GM12878 (cell line): ENCODE measurements at regions not wholly inside any gene's neighbourhood (a gene's known extent, or its start where the extent isn't known, plus 50 kb on each side); places are given as distances from the start of the nearest gene placed in this dataset.

Source experiments
- ATAC-seq: fragments of 200-7000 bp; cut with Tn5 transposase; 3 replicates; pipeline ENCODE4 v1.9.1; 2020; ENCODE audit warnings: mild to moderate bottlenecking, moderate library complexity
- BruUV-seq: library from RNA; stranded (reverse); fragments of 400-500 nt; replicated peaks from 2 replicates; lab custom pipeline; 2021; lab: Mats Ljungman, UMichigan
- CTCF ChIA-PET: fragments of 300-600 bp; sonication (Branson Sonifier 250); formaldehyde crosslinking; extraction: SDS; loops from one replicate; lab custom pipeline; 2021; ENCODE audit warnings: inconsistent platforms; lab: Yijun Ruan, JAX
- POLR2A ChIA-PET: fragments of 350-600 bp; formaldehyde crosslinking; extraction: SDS; loops from one replicate; lab custom pipeline; 2021; ENCODE audit warnings: inconsistent platforms; lab: Charles Lee
- RAD21 ChIA-PET: fragments of 300-600 bp; sonication (Branson Sonifier 250); formaldehyde crosslinking; loops from one replicate; lab custom pipeline; 2023; ENCODE audit warnings: antibody characterized with exemption; ENCODE audit not compliant: unreplicated experiment; lab: Charles Lee
- SMC1A ChIA-PET: fragments of 300-600 bp; sonication (Branson Sonifier 250); formaldehyde crosslinking; loops from one replicate; lab custom pipeline; 2023; ENCODE audit not compliant: unreplicated experiment, uncharacterized antibody; lab: Charles Lee
- DNase-seq: peaks from one replicate; pipeline ENCODE4 v3.0.0-alpha.2; 2011; ENCODE audit warnings: low read depth, low spot score
- FAIRE-seq: peaks from 3 replicates; lab custom pipeline; 2011; peaks lifted over from hg19 to GRCh38; lab: Jason Lieb, UNC
- H2AFZ ChIP-seq: 2 replicates; pipeline ENCODE4 v1.6.0; 2011; ENCODE audit warnings: low read depth, low read length, control low read depth; ENCODE audit not compliant: control insufficient read depth
- H3K27ac ChIP-seq: 2 replicates; pipeline ENCODE4 v1.5.1; 2011; ENCODE audit warnings: control low read depth; ENCODE audit not compliant: control insufficient read depth, insufficient read depth
- H3K27me3 ChIP-seq, 2 experiments: replicated peaks in 1 of 2; 2 replicates each; pipeline versions ENCODE4 v1.6.0 to v1.6.1; 2011; ENCODE audit warnings: low read length in 1 of 2; ENCODE audit not compliant: control insufficient read depth in 2 of 2, insufficient read depth in 2 of 2
- H3K36me3 ChIP-seq, 2 experiments: 2 replicates each; pipeline ENCODE4 v1.5.1; 2011; ENCODE audit warnings: low read length in 1 of 2; ENCODE audit not compliant: control insufficient read depth in 2 of 2, insufficient read depth in 2 of 2
- H3K4me1 ChIP-seq: 2 replicates; pipeline ENCODE4 v1.6.1; 2011; ENCODE audit warnings: mild to moderate bottlenecking, low read length, moderate library complexity, mixed read lengths; ENCODE audit not compliant: control insufficient read depth, insufficient read depth
- H3K4me2 ChIP-seq: 2 replicates; pipeline ENCODE4 v1.6.0; 2011; ENCODE audit warnings: control low read depth; ENCODE audit not compliant: control insufficient read depth, insufficient read depth
- H3K4me3 ChIP-seq: fragments of 200-600 bp; sonication (generic); 2 replicates; pipeline ENCODE4 v1.5.1; 2016
- H3K79me2 ChIP-seq: 2 replicates; pipeline ENCODE4 v1.6.0; 2011; ENCODE audit warnings: low read length; ENCODE audit not compliant: control insufficient read depth, insufficient read depth
- H3K9ac ChIP-seq: 2 replicates; pipeline ENCODE4 v1.8.0; 2011; ENCODE audit warnings: low read length, control low read depth, mixed read lengths; ENCODE audit not compliant: control insufficient read depth, insufficient read depth
- H3K9me3 ChIP-seq: replicated peaks from 3 replicates; pipeline ENCODE4 v1.5.1; 2011; ENCODE audit warnings: mild to moderate bottlenecking, low read length; ENCODE audit not compliant: control insufficient read depth, insufficient read depth
- H4K20me1 ChIP-seq: 2 replicates; pipeline ENCODE4 v1.6.0; 2011; ENCODE audit not compliant: control insufficient read depth, insufficient read depth
- BACH1 ChIP-seq: fragments of 450-650 bp; IDR thresholded peaks from 2 replicates; pipeline ENCODE4 v1.6.1; 2017; ENCODE audit warnings: mild to moderate bottlenecking, borderline replicate concordance
- BRCA1 ChIP-seq: IDR thresholded peaks from 2 replicates; pipeline ENCODE4 v1.6.1; 2011; ENCODE audit warnings: low read depth, low read length, improper control_type of control experiment
- CBFB ChIP-seq: IDR thresholded peaks from 2 replicates; pipeline ENCODE4 v1.6.1; 2016; ENCODE audit warnings: antibody characterized with exemption, low read depth
- CEBPB ChIP-seq, 2 experiments: fragments of 150-350 bp in 1 of 2; IDR thresholded peaks; 2 replicates each; pipeline ENCODE4 v1.6.1; 2012 to 2014; ENCODE audit warnings: low read depth in 2 of 2, low read length in 2 of 2, borderline replicate concordance in 1 of 2, inconsistent platforms in 1 of 2
- EED ChIP-seq: sonication (generic); IDR thresholded peaks from 2 replicates; pipeline ENCODE4 v1.6.1; 2016; ENCODE audit warnings: antibody characterized with exemption, low read depth
- LARP7 ChIP-seq: fragments of 450-650 bp; IDR thresholded peaks from 2 replicates; pipeline ENCODE4 v1.6.1; 2017; ENCODE audit warnings: mild to moderate bottlenecking
- MTA2 ChIP-seq: fragments of 450-650 bp; IDR thresholded peaks from 2 replicates; pipeline ENCODE4 v1.6.1; 2016; ENCODE audit warnings: low read depth, mild to moderate bottlenecking, moderate library complexity
- RB1 ChIP-seq: fragments of 450-650 bp; formaldehyde crosslinking; IDR thresholded peaks from 2 replicates; pipeline ENCODE4 v1.6.1; 2017; ENCODE audit warnings: mild to moderate bottlenecking, borderline replicate concordance
- SP1 ChIP-seq: IDR thresholded peaks from one replicate; pipeline ENCODE4 v1.6.1; 2011; ENCODE audit warnings: low read depth, low read length
- ZBED1 ChIP-seq: IDR thresholded peaks from 2 replicates; pipeline ENCODE4 v1.6.1; 2016; ENCODE audit warnings: borderline replicate concordance
- whole genome bisulfite sequencing: methylation state at CpG from one replicate; pipeline ENCODE4 v1.1.6; 2016; ENCODE audit warnings: low lambda C conversion rate; ENCODE audit not compliant: insufficient replicate concordance, insufficient coverage; ENCODE audit errors: missing lambda C conversion rate; 5-methylcytosine and 5-hydroxymethylcytosine counted together
- in situ Hi-C: fragments of 300-500 bp; cut with MboI; formaldehyde crosslinking; loops from 9 replicates; pipeline ENCODE4 v1.14.3; 2018; ENCODE audit warnings: mixed read lengths
- intact Hi-C: fragments of 100-400 bp; cut with micrococcal nuclease; formaldehyde crosslinking; loops from one replicate; pipeline ENCODE4 v1.14.2; 2022; ENCODE audit not compliant: unreplicated experiment
- TF ChIP-seq, protein P1 (sequence below): fragments of 450-650 bp; IDR thresholded peaks from 2 replicates; pipeline ENCODE4 v1.6.1; 2017; ENCODE audit warnings: antibody characterized with exemption, mild to moderate bottlenecking, moderate library complexity
- TF ChIP-seq, protein P2 (sequence below): IDR thresholded peaks from 2 replicates; pipeline ENCODE4 v1.6.1; 2012; ENCODE audit warnings: low read length, inconsistent platforms

DNA sequence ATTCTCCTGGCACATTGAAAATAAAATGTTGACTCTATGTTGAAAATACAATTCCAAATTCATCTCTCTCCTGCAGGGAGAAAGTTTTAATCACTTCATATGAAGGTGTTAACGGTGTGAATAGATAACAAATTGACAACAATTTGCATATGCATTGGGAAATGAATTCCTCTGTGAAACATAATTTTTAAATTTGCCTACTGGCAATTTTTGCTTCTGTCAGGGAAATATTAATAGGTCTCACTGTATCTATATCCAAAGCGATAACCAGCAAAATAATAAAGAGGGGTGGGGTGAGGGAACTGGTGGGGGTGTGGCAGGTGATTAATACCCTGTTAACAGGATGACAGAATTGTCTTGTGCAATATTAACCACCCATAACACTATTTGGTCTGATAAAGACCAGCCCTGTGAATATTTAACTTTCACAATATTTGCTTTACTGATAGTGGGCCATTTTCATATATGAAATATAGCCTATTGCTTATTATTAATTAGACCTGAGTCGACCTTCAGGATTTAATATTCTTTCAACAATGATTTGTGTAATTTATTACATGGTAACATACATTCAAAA, 239.0 kb upstream of the SSTR1 start:
- BruUV-seq, result no TSS peak
- ATAC-seq, result no peak
- no peak for FAIRE-seq

DNA sequence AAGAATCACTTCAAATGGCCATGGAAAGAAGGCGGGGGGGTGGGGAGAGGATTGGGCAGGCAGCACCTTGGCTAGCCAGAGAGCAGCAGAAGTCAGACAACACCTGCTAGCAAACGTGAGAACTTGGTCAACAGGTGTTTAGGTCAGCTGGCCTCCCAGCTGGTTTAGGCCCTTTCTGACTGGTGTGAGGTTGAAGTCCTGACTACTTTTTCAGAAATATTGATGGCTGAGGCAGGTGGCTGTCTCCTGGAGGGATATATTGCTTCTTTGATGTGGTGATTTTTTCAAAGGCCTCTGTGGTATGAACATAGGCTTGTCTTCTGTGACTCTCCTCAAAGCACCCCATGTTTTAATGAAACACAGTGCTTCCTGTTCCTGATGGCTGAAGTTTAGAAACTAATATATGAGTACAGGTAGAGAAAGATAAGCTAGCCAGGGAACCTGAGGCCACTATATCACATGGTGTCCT, 238.2 kb upstream of the SSTR1 start:
- H3K4me3 ChIP-seq, result no peak overlapping the region
- no peak for ATAC-seq
- no peaks in the 10 kb centered on the region for H3K36me3 ChIP-seq
- DNase-seq, result no peak
- BruUV-seq, result no TSS peak
- no peaks in the 10 kb centered on the region for H3K4me1 ChIP-seq
- H3K4me2 ChIP-seq, result no peak overlapping the region
- no peaks in the 10 kb centered on the region for H3K79me2 ChIP-seq
- intact Hi-C loops, result no loop called here
- no peaks in the 10 kb centered on the region for H3K27me3 ChIP-seq
- no peak for TF ChIP-seq RB1
- no peak for TF ChIP-seq CEBPB (IDR thresholded peaks at IDR 0.05; ENCODE audit: borderline replicate concordance in 1 of 2, low read depth in 2 of 2, low read length in 2 of 2)
- no peak for TF ChIP-seq BRCA1
- TF ChIP-seq SP1, result no peak
- TF ChIP-seq, protein P1, sequence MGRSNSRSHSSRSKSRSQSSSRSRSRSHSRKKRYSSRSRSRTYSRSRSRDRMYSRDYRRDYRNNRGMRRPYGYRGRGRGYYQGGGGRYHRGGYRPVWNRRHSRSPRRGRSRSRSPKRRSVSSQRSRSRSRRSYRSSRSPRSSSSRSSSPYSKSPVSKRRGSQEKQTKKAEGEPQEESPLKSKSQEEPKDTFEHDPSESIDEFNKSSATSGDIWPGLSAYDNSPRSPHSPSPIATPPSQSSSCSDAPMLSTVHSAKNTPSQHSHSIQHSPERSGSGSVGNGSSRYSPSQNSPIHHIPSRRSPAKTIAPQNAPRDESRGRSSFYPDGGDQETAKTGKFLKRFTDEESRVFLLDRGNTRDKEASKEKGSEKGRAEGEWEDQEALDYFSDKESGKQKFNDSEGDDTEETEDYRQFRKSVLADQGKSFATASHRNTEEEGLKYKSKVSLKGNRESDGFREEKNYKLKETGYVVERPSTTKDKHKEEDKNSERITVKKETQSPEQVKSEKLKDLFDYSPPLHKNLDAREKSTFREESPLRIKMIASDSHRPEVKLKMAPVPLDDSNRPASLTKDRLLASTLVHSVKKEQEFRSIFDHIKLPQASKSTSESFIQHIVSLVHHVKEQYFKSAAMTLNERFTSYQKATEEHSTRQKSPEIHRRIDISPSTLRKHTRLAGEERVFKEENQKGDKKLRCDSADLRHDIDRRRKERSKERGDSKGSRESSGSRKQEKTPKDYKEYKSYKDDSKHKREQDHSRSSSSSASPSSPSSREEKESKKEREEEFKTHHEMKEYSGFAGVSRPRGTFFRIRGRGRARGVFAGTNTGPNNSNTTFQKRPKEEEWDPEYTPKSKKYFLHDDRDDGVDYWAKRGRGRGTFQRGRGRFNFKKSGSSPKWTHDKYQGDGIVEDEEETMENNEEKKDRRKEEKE, result no peak
- no peak for TF ChIP-seq ZBED1
- TF ChIP-seq, all 136 proteins: peak for 0
- ChIA-PET SMC1A (no interaction called here), CTCF (no interaction called here), POLR2A (no interaction called here), RAD21 (no interaction called here)
- FAIRE-seq, result no peak
- Histone ChIP-seq H2AFZ (no peak overlapping the region), H3K27ac (no peak overlapping the region), H3K9ac (no peak overlapping the region), H4K20me1 (no peaks in the 10 kb centered on the region), H3K9me3 (no peaks in the 10 kb centered on the region)
- in situ Hi-C loops, result no loop called here
- WGBS, result 0% methylated on average over 2 of the region's 2 CpGs

More for the DNA sequence above, 239.0 kb upstream of the SSTR1 start:
- Histone ChIP-seq H3K9me3 (no peaks in the 10 kb centered on the region), H3K9ac (no peak overlapping the region), H3K36me3 (no peaks in the 10 kb centered on the region), H2AFZ (no peak overlapping the region), H3K4me3 (no peak overlapping the region), H3K27ac (no peak overlapping the region), H3K27me3 (no peaks in the 10 kb centered on the region), H3K4me1 (no peaks in the 10 kb centered on the region), H3K79me2 (no peaks in the 10 kb centered on the region), H4K20me1 (no peaks in the 10 kb centered on the region), H3K4me2 (no peak overlapping the region)
- POLR2A ChIA-PET, result no interaction called here
- WGBS, result 29% methylated on average over 3 of the region's 3 CpGs
- CTCF ChIA-PET, result no interaction called here
- TF ChIP-seq MTA2 (no peak), BACH1 (no peak), CBFB (no peak), LARP7 (no peak), EED (no peak)
- TF ChIP-seq, protein P2, sequence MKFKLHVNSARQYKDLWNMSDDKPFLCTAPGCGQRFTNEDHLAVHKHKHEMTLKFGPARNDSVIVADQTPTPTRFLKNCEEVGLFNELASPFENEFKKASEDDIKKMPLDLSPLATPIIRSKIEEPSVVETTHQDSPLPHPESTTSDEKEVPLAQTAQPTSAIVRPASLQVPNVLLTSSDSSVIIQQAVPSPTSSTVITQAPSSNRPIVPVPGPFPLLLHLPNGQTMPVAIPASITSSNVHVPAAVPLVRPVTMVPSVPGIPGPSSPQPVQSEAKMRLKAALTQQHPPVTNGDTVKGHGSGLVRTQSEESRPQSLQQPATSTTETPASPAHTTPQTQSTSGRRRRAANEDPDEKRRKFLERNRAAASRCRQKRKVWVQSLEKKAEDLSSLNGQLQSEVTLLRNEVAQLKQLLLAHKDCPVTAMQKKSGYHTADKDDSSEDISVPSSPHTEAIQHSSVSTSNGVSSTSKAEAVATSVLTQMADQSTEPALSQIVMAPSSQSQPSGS, result no peak
- SMC1A ChIA-PET, result no interaction called here
- in situ Hi-C loops, result no loop called here
- DNase-seq, result no peak
- intact Hi-C loops, result no loop called here
- RAD21 ChIA-PET, result no interaction called here
